GM18502 (cell line): ENCODE measurements at regions not wholly inside any gene's neighbourhood (a gene's known extent, or its start where the extent isn't known, plus 50 kb on each side); places are given as distances from the start of the nearest gene placed in this dataset.

Source experiments
- ATAC-seq: cut with Tn5 transposase; IDR thresholded peaks from one replicate; pipeline ENCODE4 v1.9.1; 2021; ENCODE audit warnings: mild to moderate bottlenecking; ENCODE audit not compliant: unreplicated experiment, poor library complexity

DNA sequence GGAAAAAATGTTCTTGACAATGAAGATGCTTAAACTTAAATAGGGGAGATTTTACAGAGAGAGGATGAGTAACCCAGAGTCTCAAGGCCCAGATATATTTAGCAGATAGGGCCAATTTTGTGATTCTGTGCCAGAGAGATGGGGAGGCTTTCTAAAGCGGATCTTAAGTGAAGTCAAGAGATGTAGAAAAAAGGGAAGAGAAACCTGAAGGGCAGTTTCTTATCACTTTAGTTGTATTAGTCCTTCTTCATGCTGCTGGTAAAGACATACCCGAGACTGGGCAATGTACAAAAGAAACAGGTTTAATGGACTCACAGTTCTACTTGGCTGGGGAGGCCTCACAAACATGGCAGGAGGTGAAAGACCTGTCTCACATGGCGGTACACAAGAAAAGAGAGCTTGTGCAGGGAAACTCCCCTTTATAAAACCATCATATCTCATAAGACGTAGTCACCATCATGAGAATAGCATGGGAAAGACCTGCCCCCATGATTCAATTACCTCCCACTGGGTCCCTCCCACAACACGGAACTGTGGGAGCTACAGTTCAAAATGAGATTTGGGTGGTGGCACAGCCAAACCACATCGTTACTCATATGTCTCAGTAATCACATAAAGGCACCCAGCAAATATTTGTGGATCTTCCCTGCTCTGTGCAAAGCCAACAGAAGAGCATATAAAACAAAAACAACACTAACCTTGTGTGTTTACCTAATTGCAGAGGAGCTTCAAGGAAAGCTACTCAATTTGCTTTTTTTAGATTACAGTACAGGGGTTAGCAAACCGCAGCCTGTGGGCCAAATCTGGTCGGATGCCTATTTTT lies 102.6 kb upstream of the MYCBP2 start:
- peak; percentile 77 for ATAC-seq

DNA sequence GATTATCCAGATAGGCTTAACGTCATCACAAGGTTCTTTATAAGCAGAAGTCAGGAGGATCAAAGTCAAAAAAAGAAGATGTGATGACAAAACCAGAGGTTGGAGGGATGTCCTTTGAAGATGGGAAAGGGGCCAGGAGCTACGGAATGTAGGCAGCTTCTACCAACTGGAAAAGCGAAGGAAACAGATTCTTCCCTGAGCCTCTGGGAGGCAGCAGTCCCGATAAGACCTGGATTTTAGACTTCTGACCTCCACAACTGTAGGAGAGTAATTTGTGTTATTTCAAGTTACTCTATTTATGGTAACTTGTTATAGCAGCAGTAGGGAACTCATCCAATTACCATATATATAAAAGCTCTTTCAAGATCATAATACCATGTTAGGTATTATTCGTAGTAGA lies 98.8 kb upstream of the MYCBP2 start:
- no peak for ATAC-seq

DNA sequence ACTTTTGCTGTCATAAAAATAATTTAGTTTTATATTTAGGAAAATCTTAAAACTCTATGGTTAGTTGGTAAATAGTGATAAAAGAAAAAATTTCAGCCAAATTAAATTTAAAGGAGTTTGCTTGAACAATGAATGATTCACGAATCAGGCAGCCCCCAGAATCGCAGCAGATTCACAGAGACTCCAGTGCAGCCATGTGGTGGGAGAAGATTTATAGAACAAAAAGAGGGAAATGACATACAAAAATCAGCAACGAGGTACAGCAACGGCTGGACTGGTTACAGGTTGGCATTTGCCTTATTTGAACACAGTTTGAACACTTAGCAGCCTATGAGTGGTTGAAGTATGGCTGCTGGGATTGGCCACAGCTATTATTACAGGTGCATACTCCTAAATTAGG lies 96.4 kb upstream of the MYCBP2 start:
- no peak for ATAC-seq

- no peak for ATAC-seq
Measured at GRCh38 chr13:77422724-77423123, 95.8 kb upstream of the MYCBP2 start.

DNA sequence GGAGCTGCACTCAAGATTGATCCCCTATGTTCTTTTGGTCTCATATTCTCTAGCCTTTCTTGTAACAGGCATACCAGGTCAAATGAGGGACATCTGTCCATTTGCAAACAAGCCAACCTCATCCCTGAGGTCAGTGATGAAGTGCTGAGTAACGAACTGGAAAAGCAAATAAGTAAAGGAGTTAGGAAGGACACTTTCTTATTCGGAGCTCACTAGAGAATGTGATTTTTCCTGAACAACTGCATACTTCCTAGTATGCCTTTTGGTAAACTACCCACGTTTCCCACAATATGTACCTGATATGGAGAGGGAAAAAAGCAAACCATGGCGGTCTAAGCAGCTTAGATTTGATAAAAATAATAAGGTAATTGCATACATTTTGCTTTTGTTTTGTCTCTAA lies 91.0 kb upstream of the MYCBP2 start:
- ATAC-seq, result no peak

GRCh38 chr13:77416666-77417212 lies 89.8 kb upstream of the MYCBP2 start:
- ATAC-seq, result no peak

- ATAC-seq, result peak; percentile 90
Measured at GRCh38 chr13:77415253-77416071, 88.6 kb upstream of the MYCBP2 start.

DNA sequence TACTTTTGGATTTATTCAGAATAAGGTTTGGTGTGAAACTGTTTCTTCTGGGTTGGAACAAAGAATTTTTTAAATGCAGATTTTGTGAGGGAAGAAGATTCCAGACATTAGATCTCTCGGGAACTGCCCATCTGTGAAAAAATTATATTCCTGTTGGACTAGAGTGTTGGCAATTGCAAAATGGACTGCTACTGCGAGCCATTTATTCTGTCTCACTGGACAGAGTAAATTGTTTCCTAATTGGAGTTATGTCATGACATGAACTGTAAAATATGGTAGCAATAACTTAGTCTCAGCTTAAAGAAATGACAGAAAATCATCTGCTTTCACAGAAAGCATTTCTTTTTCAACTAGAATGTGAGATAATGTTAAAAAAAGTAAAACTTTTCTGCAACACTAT lies 86.0 kb upstream of the MYCBP2 start:
- no peak for ATAC-seq

DNA sequence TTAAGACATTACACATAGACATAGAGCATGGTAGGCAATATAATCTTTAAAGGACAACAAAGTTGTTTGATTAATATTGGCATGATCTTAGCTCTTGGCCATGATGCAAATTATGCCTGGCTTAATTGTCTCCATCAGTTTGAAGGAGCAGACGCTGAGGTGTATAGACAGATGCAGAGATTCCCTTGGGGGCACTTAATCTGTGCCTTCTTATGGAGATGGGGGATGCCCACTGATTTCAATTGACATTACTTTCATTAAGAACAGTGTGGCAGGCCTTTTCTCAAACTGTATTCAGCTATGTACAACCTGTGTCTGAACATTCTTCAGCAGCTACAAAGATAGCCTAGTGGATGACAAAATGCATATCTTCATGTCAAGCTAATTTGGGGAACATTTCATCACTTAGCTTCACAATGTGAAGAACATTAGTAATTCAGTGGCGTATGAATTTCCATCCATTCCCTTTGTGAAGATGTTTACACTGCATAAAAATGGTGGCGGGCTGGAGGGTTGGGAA lies 85.3 kb upstream of the MYCBP2 start:
- no peak for ATAC-seq

DNA sequence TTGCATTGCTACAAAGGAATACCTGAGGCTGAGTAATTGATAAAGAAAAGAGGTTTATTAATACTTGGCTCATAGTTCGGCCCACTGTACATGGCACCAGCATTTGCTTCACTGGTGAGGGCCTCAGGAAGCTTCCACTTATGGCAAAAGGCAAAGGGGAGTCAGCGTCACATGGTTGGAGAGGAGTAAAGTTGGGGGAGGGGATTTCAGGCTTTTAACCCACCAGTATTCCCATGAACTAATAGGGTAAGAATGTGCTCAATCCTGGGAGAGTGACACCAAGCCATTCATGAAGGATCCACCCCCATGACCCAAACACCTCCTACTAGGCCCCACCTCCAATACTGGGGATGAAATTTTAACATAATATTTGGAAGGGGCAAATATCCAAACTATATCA lies 82.5 kb upstream of the MYCBP2 start:
- ATAC-seq, result no peak

DNA sequence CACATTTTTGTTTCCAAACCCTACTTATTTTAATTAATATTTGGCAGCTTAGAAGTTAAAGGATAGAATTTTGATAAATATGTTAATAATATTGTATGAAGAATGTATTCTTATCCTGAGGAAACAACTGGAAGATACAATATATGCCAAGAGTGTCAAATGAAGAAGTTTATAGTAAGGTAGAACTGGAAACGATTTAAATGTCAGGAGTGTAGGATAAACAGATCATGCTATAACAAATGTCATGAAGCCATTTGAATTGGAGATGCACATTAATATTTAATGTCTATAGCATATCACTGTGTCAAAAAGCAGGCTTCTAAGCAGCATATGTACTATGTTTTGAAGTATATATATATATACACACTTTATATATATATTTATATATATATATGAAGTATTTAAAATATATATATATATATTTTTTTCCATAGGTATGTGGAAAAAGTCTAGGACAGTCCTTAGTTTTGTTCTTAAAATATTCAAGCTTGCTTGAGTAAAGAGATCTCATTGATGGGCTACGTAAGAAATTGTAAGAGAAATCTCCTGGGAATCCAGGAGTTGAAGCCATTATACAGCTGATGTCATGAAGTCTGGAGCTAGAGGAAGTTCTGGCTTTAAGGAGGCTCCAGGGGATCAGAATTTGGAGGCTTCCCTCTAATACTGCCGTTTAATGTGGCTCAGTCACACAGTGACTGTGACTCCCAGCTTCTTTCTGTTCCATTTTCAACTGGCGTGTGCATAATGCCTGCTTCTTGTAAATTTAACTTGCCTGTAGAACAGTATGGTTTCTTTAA lies 79.9 kb upstream of the MYCBP2 start:
- no peak for ATAC-seq

DNA sequence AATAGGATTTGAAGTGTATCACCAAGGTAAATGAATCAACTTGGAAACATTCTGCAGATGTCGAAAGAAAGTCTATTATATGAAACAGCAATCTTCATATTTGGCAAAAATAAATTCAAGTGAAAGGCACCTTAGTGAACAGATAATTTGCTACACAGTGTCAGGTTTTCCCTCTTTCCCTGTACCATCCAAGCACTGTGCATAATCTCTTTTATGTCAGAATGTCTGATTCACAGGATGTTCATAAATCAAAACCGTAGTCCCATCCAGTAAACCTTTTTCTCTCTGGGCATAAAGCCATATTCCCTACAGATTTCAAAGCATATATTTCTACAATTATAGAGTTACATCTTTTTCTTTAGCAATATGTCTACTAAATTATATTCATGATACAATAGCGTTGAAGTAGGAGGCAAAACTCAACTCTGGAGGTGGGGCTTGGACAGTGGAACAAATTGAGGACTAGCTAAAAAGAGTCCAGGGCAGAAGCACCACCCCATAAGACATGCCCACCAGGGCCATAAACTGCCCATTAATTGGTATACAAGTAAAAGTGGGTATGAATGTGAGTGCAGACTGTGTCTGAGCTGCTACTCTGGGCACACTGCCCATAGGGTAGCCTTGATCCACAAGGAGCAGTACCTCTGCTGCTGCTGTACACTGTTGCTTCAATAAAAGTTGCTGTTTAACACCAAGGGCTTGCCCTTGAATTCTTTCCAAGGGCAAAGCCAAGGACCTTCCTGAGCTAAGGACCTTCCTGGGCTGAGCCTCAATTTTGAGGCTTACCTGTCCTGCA lies 72.1 kb upstream of the MYCBP2 start:
- no peak for ATAC-seq

- ATAC-seq, result no peak
Measured at GRCh38 chr13:77397636-77398035, 70.7 kb upstream of the MYCBP2 start.

DNA sequence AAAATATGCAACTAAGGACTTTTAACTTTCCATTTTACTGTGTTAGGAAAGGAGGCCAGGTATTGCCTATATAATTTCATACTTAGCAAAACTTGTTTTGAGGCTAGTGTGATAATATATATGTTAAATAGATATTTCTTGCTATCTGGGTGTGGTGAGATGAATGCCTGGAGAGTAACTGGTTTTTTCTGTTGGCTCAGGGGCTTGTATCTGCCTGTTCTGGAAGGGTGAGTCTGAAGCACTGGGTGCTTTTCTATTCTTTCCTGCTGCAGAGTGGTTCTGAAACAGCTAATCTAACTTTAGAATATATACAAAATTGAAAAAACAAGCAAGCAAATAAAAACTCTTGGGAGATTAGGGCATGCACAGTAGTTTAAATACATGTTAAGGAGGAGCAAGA lies 64.6 kb upstream of the MYCBP2 start:
- ATAC-seq, result no peak

- ATAC-seq, result no peak
Measured at GRCh38 chr13:77390391-77390790, 63.5 kb upstream of the MYCBP2 start.

DNA sequence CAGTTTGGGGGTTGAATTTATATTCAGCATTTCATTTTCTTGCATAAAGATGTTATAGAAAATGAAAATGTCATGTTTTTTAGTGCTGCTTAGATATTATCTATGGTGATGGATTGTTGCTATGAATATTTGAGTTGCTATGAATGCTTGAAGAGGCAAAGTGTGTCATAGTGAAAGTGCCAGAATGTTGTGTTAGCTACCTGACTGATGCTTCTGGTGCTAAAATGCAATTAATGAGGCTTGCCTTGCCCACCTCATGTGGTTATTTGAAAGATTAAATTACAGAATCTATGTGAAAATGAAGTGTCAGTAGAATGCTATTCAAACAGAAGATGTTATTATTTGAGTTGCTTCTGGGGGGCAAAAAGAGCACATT lies 62.7 kb upstream of the MYCBP2 start:
- ATAC-seq, result peak; percentile 86

DNA sequence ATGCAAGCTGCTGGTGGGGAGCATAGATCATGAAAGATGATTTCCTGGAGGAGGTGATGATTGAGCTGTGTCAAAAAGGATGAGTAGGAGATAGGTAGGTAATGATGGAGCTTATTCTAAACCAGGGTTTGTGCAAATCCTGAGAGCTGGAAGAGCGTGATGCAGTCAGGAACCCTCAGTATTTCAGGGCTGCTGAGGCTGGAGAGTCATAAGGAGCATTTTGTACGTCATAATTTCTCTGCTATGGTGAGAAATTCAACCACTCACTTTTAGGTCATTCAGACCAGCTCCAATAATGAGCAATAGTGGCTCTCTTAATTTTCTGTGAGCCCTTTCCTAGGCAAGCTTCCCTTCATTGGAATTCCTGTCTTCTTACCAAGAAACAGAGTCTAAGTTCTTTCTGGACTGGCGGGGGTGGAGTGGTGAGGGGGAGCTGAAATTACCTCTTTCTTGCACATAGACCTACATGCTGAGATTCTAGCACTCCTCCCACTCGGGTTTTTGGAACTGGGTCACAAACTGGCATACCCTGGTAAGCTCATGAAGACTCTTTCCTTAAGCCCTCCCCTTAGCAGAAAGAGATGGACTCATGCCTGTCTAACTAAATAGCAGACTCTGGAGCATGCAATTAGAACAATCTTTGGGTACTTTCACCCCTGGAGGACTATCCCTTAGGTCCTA lies 62.2 kb upstream of the MYCBP2 start:
- peak; percentile 15 for ATAC-seq

DNA sequence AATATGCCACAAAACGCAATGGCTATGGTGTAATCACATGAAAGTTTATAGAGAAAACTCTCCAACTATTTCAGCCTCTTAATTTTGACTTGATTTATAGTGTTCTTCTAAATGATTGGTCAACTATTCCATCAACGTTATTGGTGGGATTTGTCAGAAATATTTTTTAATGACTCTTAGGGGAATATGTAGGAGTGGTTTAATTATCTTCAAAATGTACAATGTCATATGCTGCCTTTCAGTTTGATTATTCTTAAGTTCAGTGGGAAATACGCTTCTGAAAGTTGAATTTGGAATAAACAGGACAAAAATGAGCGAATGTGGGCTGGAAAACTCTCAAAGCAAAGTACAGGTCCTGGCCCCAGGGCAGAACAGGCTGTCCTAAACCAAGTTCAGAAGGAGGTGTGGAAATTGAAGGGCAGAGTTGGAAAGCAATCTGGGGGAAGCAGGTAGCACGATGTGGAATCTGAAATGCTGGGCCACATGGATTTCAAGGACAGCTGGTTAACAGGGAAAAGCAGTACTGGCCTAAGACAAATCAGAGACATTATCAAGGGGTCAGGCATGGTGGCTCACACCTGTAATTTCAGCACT lies 60.8 kb upstream of the MYCBP2 start:
- ATAC-seq, result no peak
